NCI-H524 treated with DMSO at 0.1 percent for 48 hours (cell line): ENCODE measurements at regions not wholly inside any gene's neighbourhood (a gene's known extent, or its start where the extent isn't known, plus 50 kb on each side); places are given as distances from the start of the nearest gene placed in this dataset.
A peak's percentile ranks its signal among the peaks of the same experiment; 100 is the strongest.

Experiments used
- DNase-seq: peaks from one replicate; lab custom pipeline; 2025; lab: John Stamatoyannopoulos, UW

GRCh38 chr3:11917051-11917450 is 70.4 kb upstream of the TAMM41 start:
- no peak for DNase-seq

DNA sequence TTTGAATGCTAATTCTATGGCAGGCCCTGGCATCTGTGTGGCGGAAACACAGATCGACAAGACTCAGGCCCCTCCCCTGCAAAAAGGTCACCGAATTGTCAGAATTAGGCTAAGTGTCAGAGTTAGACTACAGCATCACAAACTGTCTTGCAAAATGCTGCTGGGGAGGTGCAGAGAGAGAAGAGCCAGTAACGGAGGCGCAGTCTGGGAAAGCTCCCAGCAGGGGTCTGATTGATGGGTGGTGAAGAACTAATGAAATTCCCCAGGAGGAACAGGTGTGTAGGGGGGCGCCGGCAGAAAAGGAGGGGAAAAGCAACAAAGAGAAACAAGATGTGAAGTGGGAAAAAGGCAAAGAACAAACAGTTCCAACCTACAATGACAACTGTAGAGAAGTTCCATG is 72.7 kb upstream of the TAMM41 start:
- DNase-seq = no peak

DNA sequence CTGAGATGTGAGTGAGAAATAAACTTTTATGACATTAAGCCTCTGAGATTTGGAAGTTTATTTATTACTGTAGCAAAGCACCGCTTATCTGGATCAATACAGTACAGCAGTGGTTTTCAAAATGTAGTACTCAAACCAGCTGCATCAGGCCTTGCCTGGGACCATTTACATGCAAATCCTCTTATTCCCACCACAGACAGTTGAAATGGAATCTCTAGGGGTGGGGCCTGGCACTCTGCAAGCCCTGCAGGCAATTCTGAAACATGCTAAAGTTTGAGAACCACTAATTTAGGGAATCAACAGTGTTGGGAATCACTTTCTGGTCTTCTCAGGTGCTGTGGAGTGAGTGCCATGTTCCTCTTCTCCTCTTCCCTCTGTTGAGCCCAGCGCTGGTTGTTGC is 77.8 kb upstream of the TAMM41 start:
- DNase-seq = no peak

DNA sequence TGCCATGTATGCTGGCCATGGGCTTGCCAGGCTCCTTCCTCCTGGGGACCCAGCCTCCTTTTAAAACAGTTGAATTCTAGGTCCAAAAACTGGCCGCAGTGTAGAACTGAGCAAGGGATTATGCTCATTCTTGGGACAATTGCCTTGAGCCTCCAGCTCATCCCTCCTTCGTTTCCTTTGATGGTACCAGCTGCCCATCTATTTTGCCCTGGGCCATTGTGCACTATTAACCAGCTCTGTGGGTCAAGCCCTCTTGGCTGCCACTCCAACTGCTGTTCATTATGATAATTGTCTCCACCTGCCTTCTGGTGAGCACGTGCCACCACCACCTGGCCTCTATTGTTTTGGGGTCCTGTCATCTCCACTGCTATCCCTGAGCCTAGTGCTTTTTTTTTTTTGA is 75.8 kb upstream of the SYN2 start:
- DNase-seq = peak; percentile 84

DNA sequence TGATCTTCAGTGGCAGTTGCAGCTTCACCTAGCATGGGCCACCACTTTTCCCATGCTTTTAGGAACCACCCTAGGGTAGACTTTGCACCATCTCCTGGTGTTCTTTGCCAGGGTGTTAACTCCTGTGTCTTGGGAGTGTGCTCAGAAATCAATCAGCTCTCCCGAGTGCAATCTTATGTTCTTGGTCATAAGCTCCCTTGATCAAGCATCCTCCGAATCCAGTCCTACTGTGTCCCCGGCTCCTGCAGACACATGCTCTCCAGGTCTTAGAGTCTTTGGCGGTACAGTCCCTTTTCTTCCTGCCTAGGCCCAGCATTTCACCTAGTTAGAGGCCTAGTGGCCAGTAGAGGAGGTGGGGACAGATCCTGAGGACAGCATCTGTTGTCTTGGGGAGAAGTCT is 74.7 kb upstream of the SYN2 start:
- DNase-seq = no peak

DNA sequence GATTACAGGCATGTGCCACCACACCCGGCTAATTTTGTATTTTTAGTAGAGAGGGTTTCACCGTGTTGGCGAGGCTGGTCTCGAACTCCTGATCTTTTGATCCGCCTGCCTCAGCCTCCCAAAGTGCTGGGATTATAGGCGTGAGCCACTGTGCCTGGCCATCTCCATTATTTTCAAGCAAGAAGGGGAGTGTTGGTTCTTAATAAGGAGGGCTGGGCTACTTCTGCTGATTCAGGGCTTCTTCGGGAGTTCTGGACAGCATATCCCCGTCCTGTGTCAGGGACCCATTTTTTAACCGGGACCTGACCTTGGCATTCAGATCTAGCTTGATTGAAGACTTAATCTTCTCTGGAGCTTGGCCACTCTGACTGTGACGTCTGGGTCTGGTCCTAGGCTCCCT is 74.1 kb upstream of the SYN2 start:
- DNase-seq = no peak

GRCh38 chr3:11932636-11933035 is 71.6 kb upstream of the SYN2 start:
- no peak for DNase-seq

DNA sequence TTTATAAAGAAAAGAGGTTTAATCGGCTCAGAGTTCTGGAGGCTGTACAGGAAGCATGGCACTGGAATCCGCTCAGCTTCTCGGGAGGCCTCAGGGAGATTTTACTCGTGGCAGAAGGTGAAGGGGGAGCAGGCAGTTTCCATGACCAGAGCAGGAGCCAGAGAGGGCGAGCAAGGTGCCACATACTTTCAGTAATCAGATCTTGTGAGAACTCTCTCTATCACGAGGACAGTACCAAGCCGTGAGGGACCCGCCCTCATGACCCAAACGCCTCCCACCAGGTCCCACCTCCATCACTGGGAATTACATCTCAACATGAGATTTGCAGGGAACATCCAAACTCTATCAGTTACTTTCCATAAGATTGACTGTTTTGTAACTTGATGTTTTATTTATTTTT is 70.7 kb upstream of the SYN2 start:
- DNase-seq = no peak

DNA sequence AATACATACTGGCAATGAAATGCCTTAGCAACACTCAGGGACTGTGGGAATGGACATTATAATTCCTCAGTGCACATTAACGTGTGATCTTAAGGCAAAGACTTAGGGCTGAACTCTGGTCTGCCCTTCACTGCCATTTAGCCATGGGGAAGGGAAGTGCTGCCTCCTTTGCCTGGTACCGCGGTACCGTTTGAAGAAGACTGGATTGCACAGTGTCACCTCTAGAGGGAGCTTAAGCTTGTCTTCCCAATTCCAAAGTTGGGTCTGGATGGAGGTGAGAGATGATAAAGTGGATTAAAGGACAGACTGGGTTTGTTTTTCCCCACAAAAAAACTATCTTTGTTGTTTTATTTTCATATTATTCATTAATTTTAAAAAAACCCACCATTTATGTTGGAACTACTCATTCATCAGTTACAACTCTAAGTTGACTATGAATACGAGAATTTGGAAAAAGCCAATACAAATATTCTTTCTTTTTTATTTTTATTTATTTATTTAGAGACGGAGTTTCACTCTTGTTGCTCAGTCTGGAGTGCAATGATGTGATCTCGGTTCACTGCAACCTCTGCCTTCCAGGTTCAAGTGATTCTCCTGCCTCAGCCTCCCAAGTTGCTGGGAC is 60.0 kb upstream of the SYN2 start:
- DNase-seq = no peak

- no peak for DNase-seq
Observed at GRCh38 chr3:11948331-11948730, 55.9 kb upstream of the SYN2 start.

GRCh38 chr3:11948866-11949265 is 55.3 kb upstream of the SYN2 start:
- no peak for DNase-seq

GRCh38 chr3:11949351-11949750 is 54.8 kb upstream of the SYN2 start:
- no peak for DNase-seq

- no peak for DNase-seq
Observed at GRCh38 chr3:11950576-11950975, 53.6 kb upstream of the SYN2 start.

- no peak for DNase-seq
Observed at GRCh38 chr3:11953350-11953749, 50.8 kb upstream of the SYN2 start.

DNA sequence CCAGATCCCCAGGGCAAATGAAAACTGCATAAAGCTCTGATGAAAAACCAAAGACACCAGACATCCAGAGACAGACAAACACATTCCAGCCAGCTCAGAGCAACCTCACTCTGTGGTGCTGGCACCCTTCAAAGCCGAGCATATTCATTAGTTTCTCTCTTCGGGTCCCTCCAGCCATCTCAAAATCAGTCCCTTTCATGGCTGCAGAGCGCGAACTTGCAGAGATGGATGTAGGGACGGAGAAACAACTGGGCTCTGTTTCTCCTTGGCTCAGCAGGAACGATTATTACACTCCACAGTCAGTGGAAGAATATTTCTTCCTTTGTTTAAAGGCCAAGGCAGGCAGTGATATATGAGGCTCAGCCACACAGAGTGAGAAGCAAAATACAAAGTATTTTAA is 50.4 kb upstream of the SYN2 start:
- DNase-seq = no peak

GRCh38 chr3:11954312-11954934 is 49.8 kb upstream of the SYN2 start:
- no peak for DNase-seq
